ENCODE measurements at regions not wholly inside any gene's neighbourhood (a gene's known extent, or its start where the extent isn't known, plus 50 kb on each side); places are given as distances from the start of the nearest gene placed in this dataset.

GRCh38 chr2:217309056-217309455, 449.2 kb upstream of the TNP1 start:
- no peaks in the 10 kb centered on the region for H3K9me1 ChIP-seq (ENCODE audit: control insufficient read depth, extremely low read depth, insufficient read depth, low read length)
- peaks cover 6% of the 10 kb centered on the region for H3K4me1 ChIP-seq (ENCODE audit: control insufficient read depth, extremely low read depth, insufficient read depth, low read length)
- no peaks in the 10 kb centered on the region for H4K20me1 ChIP-seq (ENCODE audit: control insufficient read depth, extremely low read depth, insufficient read depth, low read length)
- H3K27ac ChIP-seq (ENCODE audit: control insufficient read depth, insufficient read depth, low read length): no peak overlapping the region
- H2AFZ ChIP-seq (ENCODE audit: control insufficient read depth, low read length): no peak overlapping the region
- H3K9ac ChIP-seq (ENCODE audit: control insufficient read depth, extremely low read depth, insufficient read depth, low read length): no peak overlapping the region
- no peaks in the 10 kb centered on the region for H3K79me2 ChIP-seq (ENCODE audit: control insufficient read depth, insufficient read depth, low read length)
- no peak overlapping the region for H3K4me3 ChIP-seq (ENCODE audit: control insufficient read depth in 2 of 3, extremely low read depth in 1 of 3, insufficient read depth in 2 of 3, low read depth in 1 of 3, low read length in 3 of 3)
- H3K4me2 ChIP-seq (ENCODE audit: control insufficient read depth, extremely low read depth, insufficient read depth, low read depth, low read length): no peak overlapping the region
- DNase-seq (ENCODE audit: low read depth, low spot score): no peak
- no peaks in the 10 kb centered on the region for H3K27me3 ChIP-seq (ENCODE audit: control insufficient read depth, extremely low read depth, insufficient read depth, low read length)
- H3K36me3 ChIP-seq (ENCODE audit: control insufficient read depth in 2 of 2, extremely low read depth in 1 of 2, insufficient read depth in 2 of 2, low read length in 2 of 2): no peaks in the 10 kb centered on the region
- no peak for FAIRE-seq
- TF ChIP-seq EZH2 (IDR thresholded peaks at IDR 0.05; ENCODE audit: low read length) (no peak), CTCF (optimal IDR thresholded peaks at IDR 0.05 in 1 of 3, IDR thresholded peaks at IDR 0.05 in 1 of 3, conservative IDR thresholded peaks at IDR 0.05 in 1 of 3; ENCODE audit: extremely low read depth in 1 of 3, insufficient read depth in 2 of 3, low read length in 3 of 3) (no peak)
- H3K9me3 ChIP-seq (ENCODE audit: control insufficient read depth, low read depth, low read length): no peaks in the 10 kb centered on the region
- dilution Hi-C loops (cut with MboI; ENCODE audit: extremely low pct_ligation_motif_present, low sequenced_read_pairs): no loop called here

DNA sequence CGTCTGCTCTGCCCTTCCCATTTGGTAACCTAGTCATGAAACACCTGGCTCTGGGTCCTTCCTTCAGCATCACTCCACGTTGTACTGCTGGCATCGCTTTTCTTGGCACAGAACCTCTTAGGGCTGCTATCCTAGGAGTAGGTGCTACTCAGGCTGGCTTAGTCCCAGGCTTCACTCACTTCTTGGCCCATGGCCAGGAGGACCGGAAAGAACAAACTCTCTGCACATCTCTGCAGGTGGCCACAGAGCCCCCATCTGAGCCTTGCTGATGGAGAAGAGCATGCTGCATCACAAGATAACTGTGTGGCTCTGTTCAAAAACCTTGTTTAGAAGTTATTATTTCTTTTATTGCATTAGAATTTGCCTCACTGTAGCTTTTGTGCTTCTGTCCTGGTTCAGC, 447.2 kb upstream of the TNP1 start:
- Histone ChIP-seq H3K79me2 (ENCODE audit: control insufficient read depth, insufficient read depth, low read length) (no peaks in the 10 kb centered on the region), H2AFZ (ENCODE audit: control insufficient read depth, low read length) (no peak overlapping the region), H3K4me1 (ENCODE audit: control insufficient read depth, extremely low read depth, insufficient read depth, low read length) (peaks cover 6% of the 10 kb centered on the region), H4K20me1 (ENCODE audit: control insufficient read depth, extremely low read depth, insufficient read depth, low read length) (no peaks in the 10 kb centered on the region), H3K9me1 (ENCODE audit: control insufficient read depth, extremely low read depth, insufficient read depth, low read length) (no peaks in the 10 kb centered on the region), H3K9me3 (ENCODE audit: control insufficient read depth, low read depth, low read length) (no peaks in the 10 kb centered on the region), H3K27ac (ENCODE audit: control insufficient read depth, insufficient read depth, low read length) (no peak overlapping the region), H3K4me2 (ENCODE audit: control insufficient read depth, extremely low read depth, insufficient read depth, low read depth, low read length) (no peak overlapping the region), H3K4me3 (ENCODE audit: control insufficient read depth in 2 of 3, extremely low read depth in 1 of 3, insufficient read depth in 2 of 3, low read depth in 1 of 3, low read length in 3 of 3) (no peak overlapping the region), H3K36me3 (ENCODE audit: control insufficient read depth in 2 of 2, extremely low read depth in 1 of 2, insufficient read depth in 2 of 2, low read length in 2 of 2) (no peaks in the 10 kb centered on the region), H3K9ac (ENCODE audit: control insufficient read depth, extremely low read depth, insufficient read depth, low read length) (no peak overlapping the region), H3K27me3 (ENCODE audit: control insufficient read depth, extremely low read depth, insufficient read depth, low read length) (no peaks in the 10 kb centered on the region)
- FAIRE-seq: no peak
- dilution Hi-C loops (cut with MboI; ENCODE audit: extremely low pct_ligation_motif_present, low sequenced_read_pairs): no loop called here
- TF ChIP-seq CTCF (optimal IDR thresholded peaks at IDR 0.05 in 1 of 3, IDR thresholded peaks at IDR 0.05 in 1 of 3, conservative IDR thresholded peaks at IDR 0.05 in 1 of 3; ENCODE audit: extremely low read depth in 1 of 3, insufficient read depth in 2 of 3, low read length in 3 of 3) (no peak), EZH2 (IDR thresholded peaks at IDR 0.05; ENCODE audit: low read length) (no peak)
- DNase-seq (ENCODE audit: low read depth, low spot score): no peak

Data from keratinocyte (primary cell).